ENCODE measurements at regions not wholly inside any gene's neighbourhood (a gene's known extent, or its start where the extent isn't known, plus 50 kb on each side); places are given as distances from the start of the nearest gene placed in this dataset.

DNA sequence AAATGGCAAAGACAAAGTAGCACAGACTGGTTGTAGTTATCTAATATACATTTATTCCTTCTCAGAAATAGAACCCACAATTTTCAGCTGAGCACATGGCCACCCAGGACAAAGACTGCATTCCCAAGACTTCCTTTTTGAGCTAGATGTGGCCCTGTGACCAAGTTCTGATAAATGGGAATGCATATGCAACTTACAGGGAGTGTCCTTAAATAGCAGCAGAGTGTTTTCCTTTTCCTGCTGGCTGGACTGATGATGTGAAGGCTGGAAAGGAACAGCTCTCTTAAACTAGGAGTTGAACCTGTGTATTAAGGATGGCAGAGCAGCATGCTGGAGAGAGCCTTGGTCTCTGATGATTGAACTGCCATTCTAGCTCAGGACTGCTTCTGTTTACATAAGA, 74.7 kb upstream of the TNPO1 start:
- no peak for TF ChIP-seq CTCF (IDR thresholded peaks at IDR 0.05; ENCODE audit: control insufficient read depth, insufficient read depth, low read depth, low read length, missing control alignments)
- no peak overlapping the region for H3K4me3 ChIP-seq (ENCODE audit: control insufficient read depth, low read depth, low read length)
- DNase-seq (ENCODE audit: low read depth), result no peak

DNA sequence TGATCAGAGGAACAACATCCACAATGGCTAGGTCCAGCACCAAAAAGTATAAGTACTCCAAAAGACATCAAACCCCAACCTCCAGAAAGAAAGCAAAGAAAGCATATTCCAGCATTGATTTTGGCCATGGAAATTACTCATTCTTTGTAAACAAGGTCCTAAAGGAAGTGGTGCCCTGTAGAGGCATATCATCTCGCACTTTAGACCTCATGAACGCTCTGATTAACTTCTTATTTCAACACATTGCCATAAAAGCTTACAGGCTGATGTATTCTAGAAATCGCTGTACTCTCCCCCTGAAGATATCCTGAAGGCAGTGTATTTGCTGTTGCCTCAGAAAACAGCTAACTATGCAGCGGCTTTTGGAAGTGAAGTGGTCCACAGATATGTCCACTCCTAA, 82.7 kb upstream of the TNPO1 start:
- no peak for DNase-seq (ENCODE audit: low read depth)
- no peak for TF ChIP-seq CTCF (IDR thresholded peaks at IDR 0.05; ENCODE audit: control insufficient read depth, insufficient read depth, low read depth, low read length, missing control alignments)
- H3K4me3 ChIP-seq (ENCODE audit: control insufficient read depth, low read depth, low read length), result no peak overlapping the region

GRCh38 chr5:72723581-72723980, 92.9 kb upstream of the TNPO1 start:
- H3K4me3 ChIP-seq (ENCODE audit: control insufficient read depth, low read depth, low read length), result no peak overlapping the region
- no peak for TF ChIP-seq CTCF (IDR thresholded peaks at IDR 0.05; ENCODE audit: control insufficient read depth, insufficient read depth, low read depth, low read length, missing control alignments)
- no peak for DNase-seq (ENCODE audit: low read depth)

GRCh38 chr5:72722792-72723452, 93.5 kb upstream of the TNPO1 start:
- no peak overlapping the region for H3K4me3 ChIP-seq (ENCODE audit: control insufficient read depth, low read depth, low read length)
- DNase-seq (ENCODE audit: low read depth), result no peak
- TF ChIP-seq CTCF (IDR thresholded peaks at IDR 0.05; ENCODE audit: control insufficient read depth, insufficient read depth, low read depth, low read length, missing control alignments), result no peak

- DNase-seq (ENCODE audit: low read depth), result no peak
Observed at GRCh38 chr5:72721844-72722243, 94.6 kb upstream of the TNPO1 start.

DNA sequence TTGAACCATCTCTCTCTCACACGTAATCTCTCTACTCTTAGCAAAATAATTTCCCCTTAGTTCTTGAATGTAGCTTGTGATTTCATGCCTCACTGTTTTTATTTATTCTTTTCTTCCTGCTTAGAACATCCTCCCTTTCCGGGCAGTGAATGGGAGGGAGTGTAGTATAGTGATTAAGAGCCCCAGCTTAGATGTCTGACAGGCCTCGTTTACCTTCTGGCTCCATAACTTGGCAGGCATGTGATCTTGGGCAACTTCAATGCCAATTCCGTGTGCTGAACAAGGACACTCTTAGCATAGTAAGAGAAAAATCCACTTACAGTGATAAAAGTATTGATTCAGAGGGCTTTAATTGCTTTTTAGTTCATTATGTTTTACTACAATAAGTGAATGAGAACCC, 96.3 kb upstream of the TNPO1 start:
- DNase-seq (ENCODE audit: low read depth), result no peak
- TF ChIP-seq CTCF (IDR thresholded peaks at IDR 0.05; ENCODE audit: control insufficient read depth, insufficient read depth, low read depth, low read length, missing control alignments), result no peak
- no peak overlapping the region for H3K4me3 ChIP-seq (ENCODE audit: control insufficient read depth, low read depth, low read length)

More at GRCh38 chr5:72721844-72722243, 94.6 kb upstream of the TNPO1 start:
- TF ChIP-seq CTCF (IDR thresholded peaks at IDR 0.05; ENCODE audit: control insufficient read depth, insufficient read depth, low read depth, low read length, missing control alignments), result no peak
- no peak overlapping the region for H3K4me3 ChIP-seq (ENCODE audit: control insufficient read depth, low read depth, low read length)
